Activated CD8-positive, alpha-beta memory T cell treated with anti-CD3 and anti-CD28 coated beads, Interleukin-2, amount 50 U/mL, for 48 hours (primary cell): ENCODE measurements at regions not wholly inside any gene's neighbourhood (a gene's known extent, or its start where the extent isn't known, plus 50 kb on each side); places are given as distances from the start of the nearest gene placed in this dataset.

Source experiments
- DNase-seq: peaks from one replicate; pipeline ENCODE4 v3.0.0-alpha.2; 2020

DNA sequence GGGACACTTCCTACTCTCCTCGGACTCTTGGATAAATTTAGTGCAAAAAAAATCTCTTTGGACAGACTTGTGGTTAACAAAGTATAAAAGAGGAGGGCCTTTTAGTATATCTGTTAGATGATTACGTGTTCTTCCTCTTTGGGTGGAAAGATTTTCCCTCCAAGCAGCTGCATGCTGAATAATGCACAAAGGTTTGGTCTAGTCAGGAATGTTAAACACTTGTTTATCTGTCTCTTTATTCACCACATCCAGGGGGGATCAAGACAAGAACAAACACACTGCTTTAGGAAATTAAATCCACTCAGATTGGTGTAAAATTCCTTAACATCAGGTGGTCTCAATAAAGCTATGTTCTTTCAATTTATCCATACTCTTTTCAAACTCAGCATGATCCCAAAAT, 260.9 kb upstream of the CHD6 start:
- no peak for DNase-seq

DNA sequence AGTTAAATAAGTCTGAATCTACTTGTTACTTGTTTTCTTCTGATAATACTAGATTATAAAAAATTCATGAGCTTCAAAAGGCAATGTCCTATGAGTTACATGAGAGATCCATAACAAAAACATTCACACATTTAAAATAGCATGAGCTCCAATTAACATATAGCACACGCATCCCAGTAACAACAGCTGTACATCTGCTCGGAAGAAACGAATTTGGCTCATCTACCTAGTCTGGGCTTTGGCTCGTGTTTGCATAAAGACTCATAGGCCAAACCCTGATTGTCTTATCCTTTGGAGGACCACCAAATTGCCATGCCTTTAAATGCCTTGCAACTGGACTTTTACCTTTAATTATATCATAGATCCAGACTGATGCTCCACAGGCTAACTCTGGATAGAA, 259.7 kb upstream of the CHD6 start:
- DNase-seq = no peak

DNA sequence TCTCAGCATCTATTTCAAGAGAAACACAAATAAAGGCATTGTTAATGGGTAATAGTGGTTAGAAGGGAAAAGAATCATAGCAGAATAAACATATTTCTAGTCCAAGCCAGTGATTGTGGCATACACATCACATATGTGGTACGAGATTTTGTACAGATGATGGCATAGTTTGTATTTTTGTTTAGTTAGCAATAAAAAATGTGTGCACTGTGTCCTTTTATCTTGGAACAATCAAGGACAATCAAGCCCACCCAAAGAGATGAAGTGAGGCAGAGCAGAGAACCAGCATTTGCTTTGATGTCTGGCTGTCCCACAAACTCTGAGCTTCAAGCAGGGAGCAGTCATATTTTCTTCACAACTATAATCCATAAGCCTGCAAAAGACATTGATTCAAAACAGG, 256.5 kb upstream of the CHD6 start:
- DNase-seq = no peak

DNA sequence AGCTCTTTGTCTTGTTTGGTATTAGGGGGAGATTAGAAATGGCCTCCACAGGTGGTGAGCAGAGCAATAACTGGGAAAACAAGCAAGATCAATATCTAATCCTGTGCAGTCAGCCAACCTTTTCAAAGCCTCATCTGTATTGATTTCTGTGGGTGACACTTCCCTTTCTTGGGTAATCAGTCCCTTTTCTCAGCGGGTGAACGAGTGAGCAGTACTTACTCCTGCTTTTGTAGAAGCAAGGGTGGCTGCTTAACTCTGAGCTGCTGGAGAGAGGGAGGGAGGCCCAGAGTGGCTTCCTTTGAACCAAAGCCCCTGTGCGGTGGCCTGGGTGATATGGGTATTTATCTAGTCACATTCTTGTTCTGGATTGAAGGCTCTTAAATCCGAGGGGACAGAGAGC, 254.8 kb upstream of the CHD6 start:
- no peak for DNase-seq

DNA sequence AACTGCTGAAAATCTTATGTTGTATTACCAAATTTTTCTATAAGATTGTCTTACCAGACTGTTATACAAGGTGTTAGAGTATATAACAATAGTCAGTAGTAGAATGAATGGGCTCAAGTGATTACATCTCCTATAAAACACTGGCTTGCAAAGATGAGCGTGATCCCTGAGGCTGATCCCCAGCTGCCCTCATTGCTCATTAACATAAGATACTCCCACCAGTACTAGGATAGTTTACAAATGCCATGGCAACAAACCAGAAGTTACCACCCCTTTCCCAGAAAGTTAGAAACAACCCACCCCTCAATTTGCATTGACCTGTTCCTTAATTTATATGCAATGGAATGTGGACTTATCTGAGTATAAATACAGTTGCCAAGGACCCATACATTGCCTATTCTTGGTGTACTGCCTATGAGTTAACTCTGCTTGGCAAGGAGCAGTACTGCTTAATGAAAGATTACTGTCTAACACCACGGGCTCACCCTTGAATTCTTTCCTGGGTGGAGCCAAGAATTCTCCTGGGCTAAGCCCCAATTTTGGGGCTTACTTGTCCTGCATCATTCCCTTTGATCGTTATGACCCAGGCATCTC, 252.8 kb upstream of the CHD6 start:
- no peak for DNase-seq

DNA sequence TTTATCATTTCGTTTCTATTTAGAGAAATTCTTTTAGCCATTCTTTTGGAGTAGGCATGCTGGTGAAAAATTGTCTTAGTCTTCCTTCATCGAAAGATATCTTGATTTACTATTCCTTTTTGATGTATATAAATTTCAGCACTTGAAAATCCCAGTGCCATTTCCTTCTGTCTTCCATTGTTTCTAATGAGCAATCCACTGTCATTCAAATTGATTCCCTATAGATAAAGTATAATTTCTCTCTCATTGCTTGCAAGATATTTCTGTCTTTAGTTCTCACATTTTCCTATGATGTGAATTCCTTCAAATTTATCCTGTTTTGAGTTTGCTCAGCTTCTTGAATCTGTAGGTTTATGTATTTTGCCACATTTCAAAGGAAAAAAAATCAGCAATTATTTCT, 251.1 kb upstream of the CHD6 start:
- DNase-seq = no peak

DNA sequence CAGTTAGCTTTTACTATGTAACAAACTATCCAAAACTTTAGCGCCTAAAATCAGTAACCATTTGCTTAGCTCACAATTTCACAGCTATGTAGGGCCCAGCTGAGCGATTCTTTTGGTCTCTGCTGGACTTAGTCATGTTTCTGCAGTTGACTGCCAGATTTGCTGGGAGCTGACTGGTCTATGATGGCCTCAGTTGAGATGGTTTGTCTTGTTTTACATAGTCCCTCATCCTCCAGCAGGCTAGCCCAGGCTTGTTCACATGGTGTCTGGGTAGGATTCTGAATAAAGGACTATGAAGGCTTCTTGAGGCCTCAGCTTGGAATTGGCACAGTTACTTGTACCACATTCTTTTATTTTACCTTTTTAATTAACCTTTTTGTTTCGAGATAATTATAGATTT, 247.8 kb upstream of the CHD6 start:
- no peak for DNase-seq

DNA sequence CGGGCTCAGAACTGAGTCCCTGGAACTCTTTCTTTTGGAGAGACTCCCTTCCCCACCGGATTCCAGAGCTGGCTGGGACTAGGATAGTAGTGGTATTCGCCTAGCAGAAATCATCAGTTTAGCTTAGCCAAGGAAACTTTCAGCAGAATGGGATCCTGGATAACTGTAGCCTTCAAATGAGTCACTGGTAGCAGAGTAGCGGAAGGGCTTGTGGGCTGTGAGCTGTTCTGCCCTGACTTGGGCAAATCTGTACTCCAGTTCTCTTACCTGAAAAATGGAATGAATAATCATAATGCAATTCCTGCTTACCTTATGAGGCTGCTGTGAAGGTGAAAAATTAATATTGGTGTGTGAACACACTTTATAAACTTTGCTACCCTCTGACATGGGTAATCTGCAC, 244.3 kb upstream of the CHD6 start:
- no peak for DNase-seq

DNA sequence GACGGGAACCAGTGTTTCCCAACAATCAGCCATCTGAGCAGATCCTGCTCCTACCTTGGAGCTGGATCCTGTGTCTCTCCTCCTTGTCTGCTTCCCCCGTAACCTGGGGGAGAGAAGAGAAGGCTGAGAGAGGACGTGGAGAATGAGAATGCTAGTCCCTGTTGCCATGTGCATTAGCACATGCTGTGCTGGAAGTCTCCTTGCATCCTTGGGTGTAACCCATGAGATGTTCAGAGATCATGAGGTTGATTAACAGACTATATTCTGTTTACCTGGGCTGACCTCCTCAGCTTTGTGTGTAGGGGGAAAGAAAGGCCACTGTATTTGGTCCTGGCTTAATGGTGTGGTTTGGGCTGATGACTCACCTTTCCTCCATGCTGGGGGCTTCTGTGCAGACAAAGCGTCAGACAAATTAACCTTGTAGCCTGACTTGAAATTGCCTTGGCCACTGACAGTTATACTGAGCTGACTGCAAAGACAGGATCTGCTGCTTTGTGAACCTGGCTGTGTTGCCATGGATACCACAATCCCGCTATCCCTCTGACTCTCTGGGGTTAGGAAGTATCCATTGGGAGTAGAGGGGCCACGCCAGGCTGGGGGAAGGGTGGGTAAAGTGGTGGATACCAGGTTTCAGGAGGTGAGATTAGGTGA, 243.7 kb upstream of the CHD6 start:
- DNase-seq = no peak

DNA sequence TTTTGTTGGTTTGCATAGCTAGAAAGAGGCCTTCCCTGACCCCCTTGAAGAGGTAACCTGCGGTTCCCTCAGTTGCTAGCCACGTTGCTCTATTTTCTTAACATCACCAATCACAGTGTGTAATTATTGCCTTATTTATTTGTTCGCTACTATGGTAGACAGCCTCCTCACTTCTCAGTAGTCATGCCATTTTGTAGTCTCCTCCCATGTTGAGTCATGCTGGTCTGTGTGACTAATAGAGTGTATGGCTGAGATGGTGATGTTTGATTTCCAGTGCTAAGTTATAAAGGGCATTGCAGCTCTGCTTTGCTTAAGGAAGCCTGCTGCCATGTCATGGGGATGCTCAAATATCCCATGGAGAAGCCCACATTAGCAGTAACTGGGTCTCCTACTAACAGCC, 236.6 kb upstream of the CHD6 start:
- DNase-seq = no peak

DNA sequence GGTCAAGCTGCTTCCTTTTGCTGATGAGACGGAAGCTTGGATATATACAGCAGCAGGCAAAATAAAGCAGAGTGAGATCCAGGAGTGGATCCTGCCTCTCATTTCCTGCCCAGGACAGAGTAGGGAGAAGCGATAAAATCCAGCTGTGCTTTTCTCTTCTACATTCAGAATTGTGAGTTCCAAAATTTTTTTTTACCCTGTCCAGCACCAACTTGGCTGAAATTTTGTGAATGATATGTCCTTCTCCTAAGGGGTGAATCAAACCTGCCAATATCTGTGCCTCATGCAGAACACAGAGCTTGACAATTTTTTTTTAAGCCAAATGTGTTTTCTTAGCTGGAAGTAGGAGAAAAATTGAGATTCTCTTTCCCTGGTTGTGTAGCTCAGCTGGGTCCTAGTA, 235.6 kb upstream of the CHD6 start:
- DNase-seq = no peak

DNA sequence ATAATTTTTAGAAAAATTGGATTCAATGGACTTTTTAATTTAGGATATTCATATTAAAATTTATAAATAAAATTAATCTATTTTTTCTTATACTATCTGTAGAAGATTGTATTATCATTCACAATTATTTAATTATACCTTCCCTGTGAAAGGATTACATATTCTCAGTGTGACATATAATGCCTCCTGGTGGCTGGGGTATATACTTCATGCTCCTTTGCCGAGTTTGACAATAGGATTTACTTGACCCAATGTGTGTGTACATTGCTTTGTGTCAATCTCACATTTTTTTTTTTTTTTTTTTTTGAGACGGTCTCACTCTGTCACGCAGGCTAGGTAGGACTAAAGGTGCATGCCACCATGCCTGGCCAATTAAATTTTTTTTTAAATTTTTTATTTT, 230.0 kb upstream of the CHD6 start:
- no peak for DNase-seq

DNA sequence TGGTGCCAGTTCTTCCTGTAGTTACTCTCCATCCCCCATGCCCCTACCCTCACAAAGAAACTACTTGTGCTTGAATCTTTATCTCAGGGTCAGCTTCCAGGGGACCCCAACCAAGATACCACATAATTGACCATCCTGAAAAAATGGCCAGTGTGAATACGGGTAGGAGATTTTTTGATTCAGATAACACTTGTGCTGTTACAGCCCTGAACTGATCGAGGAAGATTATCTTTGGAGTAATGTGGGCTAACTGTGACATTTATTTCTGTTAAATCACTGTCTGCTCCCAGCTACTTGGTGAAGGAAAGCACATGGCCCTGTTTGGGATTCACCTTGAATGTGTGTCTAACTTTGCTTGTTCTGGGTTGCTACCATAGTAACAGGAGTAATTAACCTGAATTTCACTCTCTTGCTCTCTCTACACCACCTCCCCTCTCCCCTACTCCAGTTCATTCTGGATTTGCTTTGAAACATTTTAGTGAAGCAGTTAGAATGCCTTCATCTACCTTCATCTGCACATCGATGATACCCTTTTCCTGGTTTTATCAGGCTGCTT, 219.6 kb upstream of the CHD6 start:
- DNase-seq = no peak

DNA sequence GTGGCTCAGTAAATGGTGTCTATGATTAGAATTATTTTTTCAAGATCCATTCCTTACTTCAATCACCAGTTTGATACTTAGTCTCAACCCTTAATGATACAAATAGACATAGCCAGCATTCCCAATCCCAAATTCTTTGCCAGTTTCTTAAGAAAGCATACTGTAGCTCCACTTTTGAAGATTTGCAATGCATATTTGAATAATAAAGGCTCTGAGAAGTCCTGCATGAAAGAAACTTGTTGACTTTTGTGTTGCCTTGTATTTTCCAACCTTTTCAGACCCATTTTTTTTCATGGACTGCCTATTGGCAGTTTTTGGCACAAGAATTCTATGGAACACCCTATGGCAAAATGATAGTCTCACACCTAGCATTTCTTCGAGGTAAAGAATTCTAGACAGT, 215.6 kb upstream of the CHD6 start:
- DNase-seq = no peak

DNA sequence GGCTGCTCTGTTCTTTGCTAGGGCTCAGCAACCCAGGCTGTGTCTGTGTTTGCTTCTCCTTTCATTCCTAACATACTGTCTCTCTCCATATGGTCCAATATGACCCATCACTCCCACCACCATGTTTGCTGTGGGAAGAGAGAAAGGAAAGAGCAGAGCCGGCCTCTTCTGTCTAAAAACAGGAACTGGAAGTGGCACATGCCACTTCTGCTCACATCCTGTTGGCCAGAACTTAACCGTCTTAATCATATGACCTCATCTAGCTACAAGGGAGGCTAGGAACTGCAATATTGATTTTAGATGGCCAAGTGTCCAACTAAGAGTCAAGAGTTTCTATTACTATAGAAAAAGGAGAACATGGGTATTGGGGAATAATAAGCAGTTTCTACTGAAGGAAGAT, 212.5 kb upstream of the CHD6 start:
- DNase-seq = no peak

DNA sequence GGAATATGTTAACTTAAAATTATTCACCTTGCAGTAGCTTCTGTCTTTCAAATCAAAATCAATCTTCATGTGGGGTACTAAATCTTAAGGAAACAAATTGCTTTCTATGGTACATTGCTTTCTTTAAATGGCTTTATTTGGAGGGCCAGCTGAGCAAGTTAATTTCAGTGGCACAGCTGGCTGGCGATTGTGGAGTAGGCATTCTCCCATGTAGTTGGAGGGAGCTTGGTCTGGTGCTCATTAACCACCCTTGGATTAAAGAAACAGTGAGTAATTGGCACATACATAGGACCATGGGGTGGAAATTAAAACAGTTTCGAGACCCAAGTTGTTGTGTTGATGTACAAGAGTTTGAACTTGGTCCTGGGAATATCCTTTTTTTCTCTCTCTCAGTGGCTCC, 201.3 kb upstream of the CHD6 start:
- DNase-seq = no peak

DNA sequence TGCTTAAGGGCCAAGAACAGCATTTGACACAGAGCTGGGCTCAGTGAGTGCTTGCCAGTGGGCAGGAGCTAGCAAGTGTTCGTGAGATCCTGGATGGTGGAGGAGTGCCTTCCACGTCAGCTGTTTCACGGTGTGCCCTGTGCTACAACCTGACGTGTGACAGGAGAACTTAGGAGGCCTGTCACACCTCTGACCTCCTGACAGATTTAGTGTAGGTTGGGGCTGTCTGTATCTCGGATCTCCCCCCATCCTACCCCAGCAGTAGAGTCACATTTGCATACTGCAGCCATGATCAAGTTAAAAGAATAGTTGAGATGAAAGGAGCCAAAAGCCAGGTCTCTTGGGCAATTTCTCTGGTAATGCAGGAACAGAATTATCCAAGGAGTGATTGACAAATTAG, 200.8 kb upstream of the CHD6 start:
- DNase-seq = no peak

DNA sequence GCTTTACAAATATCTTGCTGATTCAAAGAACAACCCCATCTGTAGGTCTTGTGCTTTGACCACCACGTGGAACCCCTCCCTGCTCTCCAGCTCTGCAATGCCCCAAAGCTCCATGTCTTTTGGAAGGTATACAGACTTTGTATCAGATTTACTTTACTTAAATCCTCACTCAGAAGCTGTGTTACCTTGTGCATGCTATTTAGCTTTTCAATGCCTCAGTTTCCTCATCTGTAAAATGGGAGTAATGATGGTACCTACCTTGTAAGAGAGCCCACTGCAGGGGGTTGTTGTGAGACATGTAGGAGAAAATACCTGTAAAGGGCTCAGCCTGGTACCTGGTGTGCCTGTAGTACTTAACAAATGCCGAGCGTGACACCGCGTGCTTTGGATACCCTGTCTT, 200.2 kb upstream of the CHD6 start:
- DNase-seq = no peak

DNA sequence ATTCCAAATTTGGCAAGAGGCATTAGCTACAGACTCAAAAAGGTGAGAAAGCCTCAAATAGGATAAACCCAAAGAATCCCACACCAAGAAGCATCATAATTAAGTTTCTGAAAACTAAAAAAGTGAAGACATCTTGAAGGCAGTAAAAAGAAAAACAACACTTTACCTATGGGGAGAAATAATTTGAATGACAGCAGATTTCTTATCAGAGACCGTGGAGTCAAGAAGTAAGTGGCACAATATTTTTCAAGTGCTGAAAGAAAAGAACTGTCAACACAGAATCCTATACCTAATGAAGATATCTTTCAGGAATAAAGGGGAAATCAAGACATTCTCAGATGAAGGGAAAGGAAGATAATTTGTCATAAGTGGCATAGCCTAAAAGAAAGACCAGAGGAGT, 193.3 kb upstream of the CHD6 start:
- no peak for DNase-seq

DNA sequence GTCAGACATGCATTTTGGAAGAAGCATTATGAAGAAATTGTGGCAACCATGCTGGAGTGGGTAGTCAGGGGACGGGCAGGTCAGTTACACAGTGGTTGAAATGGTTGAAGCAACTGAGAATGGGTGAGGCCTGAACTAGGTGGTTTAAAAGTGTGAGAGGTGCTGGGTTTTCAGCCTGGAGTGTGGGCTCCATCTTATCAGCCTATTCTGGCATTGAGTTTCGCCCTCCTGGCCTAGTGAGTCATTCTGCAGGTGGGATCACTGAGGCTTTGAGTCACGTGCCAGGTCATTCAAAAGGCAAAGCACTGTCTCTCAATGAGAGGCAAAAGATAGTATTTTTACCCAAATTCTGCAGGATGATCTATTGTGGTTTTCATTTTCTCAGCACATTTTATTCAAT, 181.9 kb upstream of the CHD6 start:
- no peak for DNase-seq

DNA sequence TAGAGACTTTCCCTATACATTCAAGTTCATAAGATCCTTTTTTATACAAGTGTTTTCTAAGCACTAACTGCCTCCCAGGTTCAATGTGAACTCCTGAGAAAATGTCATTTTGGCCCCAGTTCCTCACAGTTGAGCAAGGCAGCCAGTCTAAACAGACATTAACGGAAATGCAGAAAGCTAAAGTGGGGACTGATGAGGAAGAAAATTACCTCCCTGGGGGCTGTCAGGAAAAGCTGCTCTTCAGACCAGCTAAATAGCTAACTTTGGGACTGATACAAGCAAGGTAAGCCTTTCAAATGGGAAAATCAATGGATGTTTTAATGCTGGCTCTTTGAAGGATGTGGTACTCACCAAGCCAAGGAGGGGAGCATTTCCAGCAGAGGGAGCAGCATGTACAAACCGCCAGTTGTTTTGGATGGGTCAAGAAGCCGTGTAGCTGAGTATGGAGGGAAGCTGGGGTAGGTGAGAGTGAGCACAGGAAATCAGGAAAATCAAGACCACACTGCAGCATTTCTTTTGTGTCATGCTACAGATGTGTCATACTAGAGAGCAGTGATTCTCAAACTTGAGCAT, 180.8 kb upstream of the CHD6 start:
- no peak for DNase-seq

DNA sequence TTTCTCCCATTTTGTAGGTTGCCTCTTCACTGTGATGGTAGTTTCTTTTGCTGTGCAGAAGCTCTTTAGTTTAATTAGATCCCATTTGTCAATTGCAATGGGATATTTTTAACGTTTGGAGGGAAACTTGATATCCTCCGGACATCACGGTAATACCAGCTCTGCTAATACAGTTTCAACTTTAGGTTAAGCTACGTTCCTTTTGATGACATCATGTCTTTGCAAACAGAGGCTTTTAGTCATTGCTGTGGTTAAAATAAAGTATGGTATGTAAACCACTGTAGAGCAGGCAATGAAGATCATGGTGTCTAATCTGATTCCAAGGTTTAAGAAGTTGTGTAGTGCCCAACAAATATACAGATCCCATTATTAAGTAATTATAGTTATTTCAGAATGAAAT, 168.0 kb upstream of the CHD6 start:
- no peak for DNase-seq

DNA sequence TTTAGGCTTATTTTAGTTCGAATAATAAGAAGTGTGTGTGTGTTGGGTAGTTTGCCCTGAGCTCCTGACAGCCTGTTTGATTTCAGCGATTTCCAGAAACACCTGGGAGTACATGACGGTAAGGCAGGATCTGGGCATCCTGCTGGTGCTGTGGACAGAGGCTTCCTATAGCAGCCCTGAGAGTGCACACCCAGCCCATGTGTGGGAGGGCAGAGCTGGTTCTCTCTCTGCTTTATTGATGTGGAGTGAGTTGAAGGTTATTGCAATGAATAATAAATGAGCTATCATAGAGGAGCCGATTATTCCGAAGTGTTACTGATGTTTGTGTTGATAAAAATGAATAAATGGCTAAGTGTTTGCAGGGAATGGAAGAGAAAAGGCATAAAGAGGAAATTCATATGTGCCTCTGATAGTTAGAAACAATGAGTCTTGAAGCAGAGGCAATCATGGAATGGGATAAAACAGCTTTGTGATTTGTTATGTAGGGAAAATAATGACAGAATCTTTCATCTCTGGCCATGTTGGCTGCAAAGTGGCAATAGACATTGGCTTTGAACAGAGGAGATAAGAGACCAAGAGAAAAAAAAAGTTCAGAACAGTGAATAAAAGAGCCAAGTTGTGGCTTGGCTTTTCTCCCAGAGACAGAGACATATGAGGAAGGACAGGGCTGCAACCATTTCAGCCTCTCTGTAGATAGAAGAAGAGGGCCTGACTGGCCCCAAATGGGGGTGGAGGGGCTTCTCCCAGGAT, 166.2 kb upstream of the CHD6 start:
- no peak for DNase-seq
